GM21390 (cell line): ENCODE measurements at regions not wholly inside any gene's neighbourhood (a gene's known extent, or its start where the extent isn't known, plus 50 kb on each side); places are given as distances from the start of the nearest gene placed in this dataset.
"Not testable (repeated sequence)": the region's sequence is repeated elsewhere in the genome, so short reads cannot be mapped to it uniquely, and the experiment has no call there.

ENCODE experiments used
- ATAC-seq: cut with Tn5 transposase; IDR thresholded peaks from one replicate; pipeline ENCODE4 v1.9.1; 2021; ENCODE audit not compliant: unreplicated experiment

- not testable (repeated sequence) for ATAC-seq
These were observed 309.9 kb upstream of the SOX1 start for GRCh38 chr13:111757094-111757493.

- ATAC-seq, result not testable (repeated sequence)
These were observed 309.3 kb upstream of the SOX1 start for GRCh38 chr13:111757618-111758017.

- ATAC-seq, result not testable (repeated sequence)
These were observed 303.7 kb upstream of the SOX1 start for GRCh38 chr13:111763001-111763872.

GRCh38 chr13:111764550-111764949 is 302.4 kb upstream of the SOX1 start:
- ATAC-seq, result not testable (repeated sequence)

- not testable (repeated sequence) for ATAC-seq
These were observed 302.0 kb upstream of the SOX1 start for GRCh38 chr13:111764996-111765395.

GRCh38 chr13:111775718-111776117 is 291.2 kb upstream of the SOX1 start:
- ATAC-seq, result not testable (repeated sequence)

- ATAC-seq, result peak; percentile 72
These were observed 289.6 kb upstream of the SOX1 start for GRCh38 chr13:111777351-111777750.

- not testable (repeated sequence) for ATAC-seq
These were observed 285.6 kb upstream of the SOX1 start for GRCh38 chr13:111781395-111781794.

GRCh38 chr13:111787321-111787720 is 279.6 kb upstream of the SOX1 start:
- not testable (repeated sequence) for ATAC-seq

- no peak for ATAC-seq
These were observed 277.9 kb upstream of the SOX1 start for GRCh38 chr13:111789011-111789410.

- no peak for ATAC-seq
These were observed 277.5 kb upstream of the SOX1 start for GRCh38 chr13:111789420-111789819.

- ATAC-seq, result no peak
These were observed 276.3 kb upstream of the SOX1 start for GRCh38 chr13:111790621-111791020.

GRCh38 chr13:111791131-111791530 is 275.8 kb upstream of the SOX1 start:
- no peak for ATAC-seq

- no peak for ATAC-seq
These were observed 274.0 kb upstream of the SOX1 start for GRCh38 chr13:111792956-111793355.
